Omental fat pad (tissue), 3 donors: ENCODE measurements at regions not wholly inside any gene's neighbourhood (a gene's known extent, or its start where the extent isn't known, plus 50 kb on each side); places are given as distances from the start of the nearest gene placed in this dataset.

Source experiments
- ATAC-seq: fragments of 150-250 bp; one replicate; pipeline ENCODE4 v1.9.1; 2016; ENCODE audit warnings: mild to moderate bottlenecking, moderate library complexity; ENCODE audit not compliant: low FRiP score
- DNase-seq: peaks from one replicate; pipeline ENCODE4 v3.0.0-alpha.2; 2019; ENCODE audit warnings: low spot score
- TF ChIP-seq, protein P1 (sequence below), 3 donors: fragments of 450-650 bp; IDR thresholded peaks; one replicate each; pipeline ENCODE4 v1.5.1; 2016 to 2017; ENCODE audit warnings: antibody characterized with exemption in 3 of 3, mild to moderate bottlenecking in 3 of 3, moderate library complexity in 2 of 3

- TF ChIP-seq, protein P1, sequence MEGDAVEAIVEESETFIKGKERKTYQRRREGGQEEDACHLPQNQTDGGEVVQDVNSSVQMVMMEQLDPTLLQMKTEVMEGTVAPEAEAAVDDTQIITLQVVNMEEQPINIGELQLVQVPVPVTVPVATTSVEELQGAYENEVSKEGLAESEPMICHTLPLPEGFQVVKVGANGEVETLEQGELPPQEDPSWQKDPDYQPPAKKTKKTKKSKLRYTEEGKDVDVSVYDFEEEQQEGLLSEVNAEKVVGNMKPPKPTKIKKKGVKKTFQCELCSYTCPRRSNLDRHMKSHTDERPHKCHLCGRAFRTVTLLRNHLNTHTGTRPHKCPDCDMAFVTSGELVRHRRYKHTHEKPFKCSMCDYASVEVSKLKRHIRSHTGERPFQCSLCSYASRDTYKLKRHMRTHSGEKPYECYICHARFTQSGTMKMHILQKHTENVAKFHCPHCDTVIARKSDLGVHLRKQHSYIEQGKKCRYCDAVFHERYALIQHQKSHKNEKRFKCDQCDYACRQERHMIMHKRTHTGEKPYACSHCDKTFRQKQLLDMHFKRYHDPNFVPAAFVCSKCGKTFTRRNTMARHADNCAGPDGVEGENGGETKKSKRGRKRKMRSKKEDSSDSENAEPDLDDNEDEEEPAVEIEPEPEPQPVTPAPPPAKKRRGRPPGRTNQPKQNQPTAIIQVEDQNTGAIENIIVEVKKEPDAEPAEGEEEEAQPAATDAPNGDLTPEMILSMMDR (IDR thresholded peaks at IDR 0.05), result no peak
- no peak for ATAC-seq
- no peak for DNase-seq
Observed at GRCh38 chr11:133699071-133699470, 146.2 kb downstream of the SPATA19 start.

GRCh38 chr11:133698654-133699053, 146.7 kb downstream of the SPATA19 start:
- DNase-seq (no peak), ATAC-seq (no peak)
- TF ChIP-seq, protein P1 (IDR thresholded peaks at IDR 0.05), result no peak

GRCh38 chr11:133697603-133698180, 147.6 kb downstream of the SPATA19 start:
- TF ChIP-seq, protein P1 (IDR thresholded peaks at IDR 0.05), result no peak
- no peak for ATAC-seq
- no peak for DNase-seq

DNA sequence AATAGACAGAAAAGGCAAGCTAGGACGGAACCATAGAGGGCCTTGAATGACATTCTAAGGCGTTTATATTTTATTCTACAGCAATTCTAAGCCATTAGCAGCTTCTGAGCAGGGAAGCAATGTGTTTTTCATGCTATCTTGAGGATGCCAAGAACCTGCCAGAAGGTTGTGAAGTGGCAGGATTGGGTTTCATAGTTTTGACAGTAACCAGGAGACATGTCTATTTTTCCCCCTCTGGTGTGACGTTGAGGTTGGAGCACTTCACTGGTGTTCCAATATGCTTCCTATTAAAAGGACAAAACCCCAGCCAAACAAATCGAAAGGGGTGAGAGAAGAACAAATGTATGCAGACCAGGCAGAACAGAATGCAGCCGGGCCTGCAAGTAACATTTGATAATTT, 148.2 kb downstream of the SPATA19 start:
- DNase-seq, result no peak
- TF ChIP-seq, protein P1 (IDR thresholded peaks at IDR 0.05), result no peak
- no peak for ATAC-seq

DNA sequence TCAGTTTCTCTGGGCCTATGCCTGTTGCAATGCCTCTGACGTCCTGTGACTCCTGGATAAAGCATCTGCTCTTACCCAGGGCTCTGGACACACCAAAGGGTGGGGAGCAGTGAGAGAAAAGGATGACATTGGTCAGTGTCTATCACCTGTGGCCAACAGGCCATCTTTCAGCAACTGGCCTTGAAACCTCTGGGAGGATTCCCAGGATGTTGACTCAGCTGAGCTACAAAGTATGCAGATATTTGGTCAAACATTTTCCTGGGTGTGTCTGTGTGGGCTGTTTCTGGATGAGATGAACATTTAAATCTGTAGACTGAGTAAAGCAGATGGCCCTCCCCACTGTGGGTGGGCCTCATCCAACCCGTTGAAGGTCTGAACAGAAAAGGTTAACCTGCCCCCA, 149.9 kb downstream of the SPATA19 start:
- TF ChIP-seq, protein P1 (IDR thresholded peaks at IDR 0.05), result no peak
- no peak for ATAC-seq
- DNase-seq, result no peak

DNA sequence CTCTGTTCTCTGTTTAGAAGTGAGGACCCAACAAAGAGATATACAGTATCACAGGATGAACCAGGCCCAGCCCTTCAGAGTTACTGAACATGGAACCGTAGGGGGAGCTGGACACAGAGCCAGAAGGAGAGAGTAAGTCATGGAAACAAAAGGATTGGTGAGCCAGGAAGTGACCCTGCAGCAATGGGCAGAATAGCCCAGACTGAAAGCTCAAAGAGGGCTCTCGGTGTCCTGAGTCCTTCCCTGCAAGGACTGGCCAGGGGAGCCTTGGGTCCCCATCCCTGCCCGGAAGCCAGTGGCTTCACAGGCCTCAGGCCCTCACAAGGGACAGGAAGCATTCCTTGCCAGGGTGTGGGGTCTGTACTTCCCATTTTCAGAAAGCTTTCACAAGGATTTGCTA, 150.6 kb downstream of the SPATA19 start:
- TF ChIP-seq, protein P1 (IDR thresholded peaks at IDR 0.05), result no peak
- no peak for ATAC-seq
- no peak for DNase-seq

DNA sequence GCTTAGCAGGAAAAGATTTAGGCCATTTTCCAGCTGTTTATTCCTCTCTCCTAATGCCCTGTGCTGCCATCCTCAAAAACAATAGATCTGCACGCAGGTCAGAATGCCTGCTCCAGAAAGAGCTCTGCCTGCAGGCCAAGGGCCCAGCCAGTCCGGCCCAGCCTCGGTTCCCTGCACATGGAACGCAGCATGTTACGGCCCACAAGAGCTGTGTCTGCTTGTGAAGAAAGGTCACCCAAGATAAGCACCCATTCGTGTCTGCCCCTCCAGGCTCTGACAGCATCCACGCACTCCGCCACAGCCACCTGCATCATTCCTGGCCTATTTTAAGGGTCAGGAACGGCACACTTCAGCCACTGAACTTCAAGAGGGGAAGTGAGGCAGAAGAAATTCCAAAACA, 152.2 kb downstream of the SPATA19 start:
- DNase-seq, result no peak

More for the DNA sequence above, 152.2 kb downstream of the SPATA19 start:
- TF ChIP-seq, protein P1 (IDR thresholded peaks at IDR 0.05), result no peak
- ATAC-seq, result no peak
